NB4 (cell line): ENCODE measurements at regions not wholly inside any gene's neighbourhood (a gene's known extent, or its start where the extent isn't known, plus 50 kb on each side); places are given as distances from the start of the nearest gene placed in this dataset.

Experiments
- CTCF ChIP-seq: IDR thresholded peaks from one replicate; pipeline ENCODE4 v1.5.1; 2012; ENCODE audit warnings: low read depth, low read length
- MYC ChIP-seq: IDR thresholded peaks from 2 replicates; pipeline ENCODE4 v1.6.1; 2011; ENCODE audit warnings: low read depth, low read length
- POLR2A ChIP-seq: IDR thresholded peaks from 2 replicates; pipeline ENCODE4 v1.6.1; 2011; ENCODE audit warnings: mild to moderate bottlenecking; ENCODE audit not compliant: insufficient read length; ENCODE audit errors: extremely low read depth
- TF ChIP-seq, protein P1 (sequence below): IDR thresholded peaks from 2 replicates; pipeline ENCODE4 v1.6.1; 2011; ENCODE audit warnings: low read depth, low read length

GRCh38 chr18:76610933-76611749, 116.1 kb upstream of the ZNF516 start:
- TF ChIP-seq POLR2A (no peak), CTCF (no peak), MYC (no peak)
- TF ChIP-seq, protein P1, sequence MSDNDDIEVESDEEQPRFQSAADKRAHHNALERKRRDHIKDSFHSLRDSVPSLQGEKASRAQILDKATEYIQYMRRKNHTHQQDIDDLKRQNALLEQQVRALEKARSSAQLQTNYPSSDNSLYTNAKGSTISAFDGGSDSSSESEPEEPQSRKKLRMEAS = no peak
